HG02981 (cell line): ENCODE measurements at regions not wholly inside any gene's neighbourhood (a gene's known extent, or its start where the extent isn't known, plus 50 kb on each side); places are given as distances from the start of the nearest gene placed in this dataset.

ENCODE experiments used
- ATAC-seq: cut with Tn5 transposase; IDR thresholded peaks from one replicate; pipeline ENCODE4 v1.9.1; 2021; ENCODE audit warnings: mild to moderate bottlenecking, moderate library complexity; ENCODE audit not compliant: unreplicated experiment

- ATAC-seq: no peak
These were observed 96.1 kb upstream of the SGCD start for GRCh38 chr5:156230887-156231286.

- no peak for ATAC-seq
These were observed 94.6 kb upstream of the SGCD start for GRCh38 chr5:156232251-156232869.

GRCh38 chr5:156237361-156237760, 89.6 kb upstream of the SGCD start:
- ATAC-seq: no peak

- no peak for ATAC-seq
These were observed 87.2 kb upstream of the SGCD start for GRCh38 chr5:156239800-156240199.

GRCh38 chr5:156240414-156240813, 86.5 kb upstream of the SGCD start:
- no peak for ATAC-seq

- no peak for ATAC-seq
These were observed 85.7 kb upstream of the SGCD start for GRCh38 chr5:156241266-156241665.

GRCh38 chr5:156245895-156246294, 81.1 kb upstream of the SGCD start:
- ATAC-seq: no peak

GRCh38 chr5:156251076-156251475, 75.9 kb upstream of the SGCD start:
- ATAC-seq: no peak

GRCh38 chr5:156253130-156253529, 73.8 kb upstream of the SGCD start:
- no peak for ATAC-seq

- no peak for ATAC-seq
These were observed 72.8 kb upstream of the SGCD start for GRCh38 chr5:156254196-156254595.

- ATAC-seq: no peak
These were observed 70.3 kb upstream of the SGCD start for GRCh38 chr5:156256642-156257041.

GRCh38 chr5:156258934-156259333, 68.0 kb upstream of the SGCD start:
- no peak for ATAC-seq

GRCh38 chr5:156259618-156260017, 67.3 kb upstream of the SGCD start:
- no peak for ATAC-seq

GRCh38 chr5:156261275-156261939, 65.6 kb upstream of the SGCD start:
- ATAC-seq: no peak

- ATAC-seq: no peak
These were observed 55.4 kb upstream of the SGCD start for GRCh38 chr5:156271569-156271968.

GRCh38 chr5:156272139-156272538, 54.8 kb upstream of the SGCD start:
- ATAC-seq: no peak

GRCh38 chr5:156273325-156273724, 53.6 kb upstream of the SGCD start:
- ATAC-seq: no peak

GRCh38 chr5:156274453-156274852, 52.5 kb upstream of the SGCD start:
- no peak for ATAC-seq
